22Rv1 (cell line): ENCODE measurements at regions not wholly inside any gene's neighbourhood (a gene's known extent, or its start where the extent isn't known, plus 50 kb on each side); places are given as distances from the start of the nearest gene placed in this dataset.

ENCODE experiments used
- CTCF ChIP-seq: fragments of 450-650 bp; IDR thresholded peaks from 2 replicates; pipeline ENCODE4 v1.5.1; 2017; ENCODE audit warnings: mild to moderate bottlenecking
- ZFX ChIP-seq: fragments of 450-650 bp; IDR thresholded peaks from 2 replicates; pipeline ENCODE4 v1.6.1; 2017; ENCODE audit warnings: antibody characterized with exemption, borderline replicate concordance

- TF ChIP-seq ZFX (no peak), CTCF (no peak)
Measured at GRCh38 chr7:106795084-106795876, 69.8 kb upstream of the PIK3CG start.
